ENCODE measurements at regions not wholly inside any gene's neighbourhood (a gene's known extent, or its start where the extent isn't known, plus 50 kb on each side); places are given as distances from the start of the nearest gene placed in this dataset.

DNA sequence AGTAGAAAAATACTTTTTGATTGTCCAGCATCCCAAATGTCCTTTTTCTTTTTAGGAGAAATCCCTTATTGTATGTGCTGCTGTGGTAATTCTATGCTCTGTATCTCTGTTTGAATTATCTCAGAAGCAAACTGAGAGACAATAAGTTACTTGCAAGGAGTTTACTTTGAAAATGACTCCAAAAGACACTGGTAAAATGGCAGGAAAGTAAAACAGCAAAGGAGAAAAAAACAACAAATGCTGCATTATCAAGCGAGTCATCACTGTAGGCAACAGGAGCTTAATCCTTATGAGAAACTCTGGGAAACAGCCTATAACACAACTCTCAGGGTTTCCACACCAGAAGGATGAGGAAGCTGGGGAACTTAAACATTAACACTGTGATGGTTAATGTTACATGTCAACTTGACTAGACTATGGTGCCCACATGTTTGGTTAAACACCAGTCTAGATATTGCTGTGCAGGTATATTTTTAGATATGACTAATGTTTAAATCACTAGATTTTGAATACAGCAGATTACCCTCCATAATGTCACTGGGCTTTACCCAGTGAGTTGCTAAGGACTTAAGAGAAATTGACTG is 92.6 kb upstream of the GAS1 start:
- TF ChIP-seq, protein P1, sequence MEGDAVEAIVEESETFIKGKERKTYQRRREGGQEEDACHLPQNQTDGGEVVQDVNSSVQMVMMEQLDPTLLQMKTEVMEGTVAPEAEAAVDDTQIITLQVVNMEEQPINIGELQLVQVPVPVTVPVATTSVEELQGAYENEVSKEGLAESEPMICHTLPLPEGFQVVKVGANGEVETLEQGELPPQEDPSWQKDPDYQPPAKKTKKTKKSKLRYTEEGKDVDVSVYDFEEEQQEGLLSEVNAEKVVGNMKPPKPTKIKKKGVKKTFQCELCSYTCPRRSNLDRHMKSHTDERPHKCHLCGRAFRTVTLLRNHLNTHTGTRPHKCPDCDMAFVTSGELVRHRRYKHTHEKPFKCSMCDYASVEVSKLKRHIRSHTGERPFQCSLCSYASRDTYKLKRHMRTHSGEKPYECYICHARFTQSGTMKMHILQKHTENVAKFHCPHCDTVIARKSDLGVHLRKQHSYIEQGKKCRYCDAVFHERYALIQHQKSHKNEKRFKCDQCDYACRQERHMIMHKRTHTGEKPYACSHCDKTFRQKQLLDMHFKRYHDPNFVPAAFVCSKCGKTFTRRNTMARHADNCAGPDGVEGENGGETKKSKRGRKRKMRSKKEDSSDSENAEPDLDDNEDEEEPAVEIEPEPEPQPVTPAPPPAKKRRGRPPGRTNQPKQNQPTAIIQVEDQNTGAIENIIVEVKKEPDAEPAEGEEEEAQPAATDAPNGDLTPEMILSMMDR (conservative IDR thresholded peaks at IDR 0.05; ENCODE audit: low read length), result no peak
- no peak for TF ChIP-seq EZH2phosphoT487 (IDR thresholded peaks at IDR 0.05; ENCODE audit: borderline replicate concordance, low read depth, low read length)

All from OCI-LY7 (cell line).